Transverse colon (tissue), 4 donors: ENCODE measurements at regions not wholly inside any gene's neighbourhood (a gene's known extent, or its start where the extent isn't known, plus 50 kb on each side); places are given as distances from the start of the nearest gene placed in this dataset.
A peak's percentile ranks its signal among the peaks of the same experiment; 100 is the strongest.

ENCODE experiments used
- DNase-seq: peaks from one replicate; pipeline ENCODE4 v3.0.0-alpha.2; 2019
- H3K27ac ChIP-seq, 4 donors: fragments of 200-600 bp; sonication (generic); 2 replicates each; pipeline ENCODE4 v1.5.1; 2016 to 2018; ENCODE audit warnings: inconsistent platforms in 4 of 4
- H3K27me3 ChIP-seq: fragments of 200-600 bp; sonication (generic); 2 replicates; pipeline ENCODE4 v1.5.1; 2017; ENCODE audit warnings: inconsistent platforms
- H3K36me3 ChIP-seq, 4 donors: fragments of 200-600 bp; sonication (generic); 2 replicates each; pipeline ENCODE4 v1.5.1; 2017 to 2019; ENCODE audit warnings: inconsistent platforms in 4 of 4
- H3K4me1 ChIP-seq, 4 donors: fragments of 200-600 bp; sonication (generic); 2 replicates each; pipeline ENCODE4 v1.5.1; 2017 to 2020; ENCODE audit warnings: inconsistent platforms in 4 of 4
- H3K4me3 ChIP-seq, 4 donors: fragments of 200-600 bp; sonication (generic); 1 replicate in 1 of 4; 2 replicates in 3 of 4; pipeline versions ENCODE4 v1.5.1 to v1.6.1; 2017 to 2019; ENCODE audit warnings: inconsistent platforms in 4 of 4
- H3K9me3 ChIP-seq, 2 donors: fragments of 200-600 bp; sonication (generic); 2 replicates each; pipeline ENCODE4 v1.5.1; 2017 to 2019; ENCODE audit warnings: inconsistent platforms in 2 of 2
- EP300 ChIP-seq: sonication (generic); formaldehyde crosslinking; IDR thresholded peaks from one replicate; pipeline ENCODE4 v1.6.1; 2017; ENCODE audit warnings: antibody characterized with exemption, low read depth
- POLR2A ChIP-seq: fragments of 450-650 bp; IDR thresholded peaks from one replicate; pipeline ENCODE4 v1.6.1; 2016; ENCODE audit warnings: antibody characterized with exemption, mild to moderate bottlenecking, moderate library complexity
- POLR2AphosphoS5 ChIP-seq, 3 donors: sonication (generic); formaldehyde crosslinking; IDR thresholded peaks; one replicate each; pipeline ENCODE4 v1.6.1; 2016; ENCODE audit warnings: antibody characterized with exemption in 3 of 3
- whole genome bisulfite sequencing, 2 donors: methylation state at CpG; one replicate each; pipeline ENCODE4 v1.1.5; 2018; ENCODE audit warnings: low coverage in 1 of 2; 5-methylcytosine and 5-hydroxymethylcytosine counted together
- in situ Hi-C, 4 donors: fragments of 200-750 bp; cut with MboI; loops; one replicate each; pipeline versions ENCODE4 v1.15.0 to v1.15.1; 2017; ENCODE audit warnings: low sequenced_read_pairs in 3 of 4, low pct_ligation_motif_present in 1 of 4, low pct_unique_long_range_greater_than_20kb in 1 of 4
- intact Hi-C: fragments of 100-400 bp; cut with DNase I; formaldehyde crosslinking; loops from one replicate; pipeline ENCODE4 v1.15.1; 2023; ENCODE audit warnings: low total_unique reads
- TF ChIP-seq, protein P1 (sequence below), 5 experiments: fragments of 200-600 bp in 3 of 5; fragments of 450-650 bp in 2 of 5; sonication (generic) in 3 of 5; IDR thresholded peaks; 1 replicate in 2 of 5; 2 replicates in 3 of 5; pipeline ENCODE4 v1.5.1; 2016 to 2017; ENCODE audit warnings: antibody characterized with exemption in 5 of 5, inconsistent platforms in 3 of 5, mild to moderate bottlenecking in 2 of 5, moderate library complexity in 1 of 5

DNA sequence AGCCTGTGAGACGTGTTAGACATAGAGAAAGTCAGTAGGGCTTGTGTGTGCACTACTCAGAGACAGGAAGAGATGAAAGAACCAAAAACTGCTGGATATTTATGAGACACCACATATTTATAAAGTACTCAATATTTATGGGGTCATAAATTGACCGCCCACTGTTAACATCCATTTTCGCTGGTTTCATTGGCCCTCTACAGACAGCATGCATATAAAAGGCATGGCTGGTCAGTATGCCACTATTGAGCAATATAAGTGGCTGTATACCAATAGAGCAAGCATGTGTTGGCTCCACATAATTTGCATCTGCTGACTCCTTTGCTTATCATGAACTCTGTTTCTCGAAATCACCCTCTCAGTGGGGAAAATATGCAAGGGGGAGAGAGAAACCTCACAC is 110.3 kb upstream of the BTN3A2 start:
- in situ Hi-C loops = no loop called here
- H3K4me3 ChIP-seq = no peak overlapping the region
- TF ChIP-seq, protein P1, sequence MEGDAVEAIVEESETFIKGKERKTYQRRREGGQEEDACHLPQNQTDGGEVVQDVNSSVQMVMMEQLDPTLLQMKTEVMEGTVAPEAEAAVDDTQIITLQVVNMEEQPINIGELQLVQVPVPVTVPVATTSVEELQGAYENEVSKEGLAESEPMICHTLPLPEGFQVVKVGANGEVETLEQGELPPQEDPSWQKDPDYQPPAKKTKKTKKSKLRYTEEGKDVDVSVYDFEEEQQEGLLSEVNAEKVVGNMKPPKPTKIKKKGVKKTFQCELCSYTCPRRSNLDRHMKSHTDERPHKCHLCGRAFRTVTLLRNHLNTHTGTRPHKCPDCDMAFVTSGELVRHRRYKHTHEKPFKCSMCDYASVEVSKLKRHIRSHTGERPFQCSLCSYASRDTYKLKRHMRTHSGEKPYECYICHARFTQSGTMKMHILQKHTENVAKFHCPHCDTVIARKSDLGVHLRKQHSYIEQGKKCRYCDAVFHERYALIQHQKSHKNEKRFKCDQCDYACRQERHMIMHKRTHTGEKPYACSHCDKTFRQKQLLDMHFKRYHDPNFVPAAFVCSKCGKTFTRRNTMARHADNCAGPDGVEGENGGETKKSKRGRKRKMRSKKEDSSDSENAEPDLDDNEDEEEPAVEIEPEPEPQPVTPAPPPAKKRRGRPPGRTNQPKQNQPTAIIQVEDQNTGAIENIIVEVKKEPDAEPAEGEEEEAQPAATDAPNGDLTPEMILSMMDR (IDR thresholded peaks at IDR 0.05) = no peak
- no peak overlapping the region for H3K27ac ChIP-seq
- peaks cover 0 to 21% (median 5%) of the 10 kb centered on the region in 4 donors for H3K4me1 ChIP-seq
- no peaks in the 10 kb centered on the region for H3K36me3 ChIP-seq
- no peak for DNase-seq
- intact Hi-C loops = no loop called here
- H3K9me3 ChIP-seq = no peaks in the 10 kb centered on the region
- H3K27me3 ChIP-seq = peaks cover 31% of the 10 kb centered on the region
- 57 to 81% methylated on average over 1 to 4 of the region's 4 CpGs for WGBS, 2 donors

DNA sequence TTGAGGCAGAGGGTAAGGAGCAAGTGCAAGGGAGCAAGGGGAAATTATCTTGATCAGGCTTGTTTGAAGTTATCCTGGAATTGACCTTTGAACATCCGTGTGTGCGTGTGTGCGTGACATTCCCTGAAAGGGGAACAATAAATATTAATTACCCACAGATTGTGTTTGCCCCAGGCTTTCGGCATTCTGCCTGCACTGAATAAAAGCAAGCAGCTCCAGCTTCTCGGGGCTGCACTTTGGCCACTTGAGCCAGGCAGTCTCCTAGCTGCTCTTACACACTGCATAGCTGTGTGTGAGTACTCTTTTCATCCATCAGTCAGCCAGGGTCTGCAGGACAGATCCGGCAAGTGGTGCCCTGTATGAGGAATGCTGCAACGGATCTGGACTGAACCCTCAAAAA is 107.7 kb upstream of the BTN3A2 start:
- no peak overlapping the region for H3K4me3 ChIP-seq
- no peaks in the 10 kb centered on the region for H3K36me3 ChIP-seq
- WGBS, 2 donors = 43 to 53% methylated on average over 4 to 7 of the region's 7 CpGs
- H3K27ac ChIP-seq = peak overlapping the region in 1 of 4 donors; percentile 22
- intact Hi-C loops (no loop called here), in situ Hi-C loops (no loop called here)
- H3K9me3 ChIP-seq = no peaks in the 10 kb centered on the region
- peaks cover 9% of the 10 kb centered on the region for H3K27me3 ChIP-seq
- peaks cover 0 to 29% (median 11%) of the 10 kb centered on the region in 4 donors for H3K4me1 ChIP-seq
- TF ChIP-seq, protein P1 (IDR thresholded peaks at IDR 0.05) = no peak
- TF ChIP-seq EP300 (no peak), POLR2AphosphoS5 (IDR thresholded peaks at IDR 0.05) (no peak), POLR2A (no peak)
- no peak for DNase-seq

DNA sequence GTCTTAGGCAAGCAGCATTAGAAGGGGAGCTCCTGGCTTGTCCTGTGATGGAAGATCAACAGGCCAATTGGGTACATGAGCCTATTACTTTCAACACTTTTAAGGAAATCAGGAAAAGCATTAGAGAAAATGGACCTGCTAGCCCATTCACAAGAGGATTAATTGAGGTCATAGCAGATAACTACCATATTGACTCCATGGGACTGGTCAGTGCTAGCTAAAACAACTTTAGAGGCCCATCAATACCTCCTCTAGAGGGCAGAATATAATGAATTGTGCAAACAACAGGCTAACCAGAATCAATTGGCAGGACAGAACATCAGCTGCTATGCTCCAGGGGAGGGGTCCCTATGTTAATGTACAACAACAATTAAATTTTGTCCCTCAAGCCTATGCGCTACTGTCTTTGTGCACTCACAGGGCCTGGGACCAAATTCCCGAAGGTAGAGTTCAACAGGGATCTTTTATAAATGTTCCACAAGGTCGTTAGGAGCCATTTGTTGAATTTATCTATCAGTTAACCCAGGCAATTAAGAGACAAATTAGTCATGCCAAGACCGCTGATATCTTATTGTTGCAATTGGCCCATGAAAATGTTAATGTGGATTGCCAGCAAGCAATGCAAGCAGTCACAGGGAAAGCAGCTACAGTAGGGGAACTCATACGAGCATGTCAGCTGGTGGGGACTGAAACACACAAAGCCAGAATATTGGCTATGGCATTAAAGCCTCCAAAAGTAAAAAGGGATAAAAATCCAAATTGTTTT is 106.6 kb upstream of the BTN3A2 start:
- intact Hi-C loops = no loop called here
- no peak overlapping the region for H3K27ac ChIP-seq
- H3K27me3 ChIP-seq = peaks cover 3% of the 10 kb centered on the region
- H3K4me1 ChIP-seq = peaks cover 0 to 27% (median 8%) of the 10 kb centered on the region in 4 donors
- in situ Hi-C loops = no loop called here
- no peaks in the 10 kb centered on the region for H3K36me3 ChIP-seq
- no peak for TF ChIP-seq EP300
- TF ChIP-seq POLR2A = no peak
- TF ChIP-seq, protein P1 (IDR thresholded peaks at IDR 0.05) = no peak
- TF ChIP-seq POLR2AphosphoS5 (IDR thresholded peaks at IDR 0.05) = no peak
- WGBS, 2 donors = 83 to 93% methylated on average over 1 to 5 of the region's 5 CpGs
- H3K9me3 ChIP-seq = no peaks in the 10 kb centered on the region
- DNase-seq = no peak
- no peak overlapping the region for H3K4me3 ChIP-seq

DNA sequence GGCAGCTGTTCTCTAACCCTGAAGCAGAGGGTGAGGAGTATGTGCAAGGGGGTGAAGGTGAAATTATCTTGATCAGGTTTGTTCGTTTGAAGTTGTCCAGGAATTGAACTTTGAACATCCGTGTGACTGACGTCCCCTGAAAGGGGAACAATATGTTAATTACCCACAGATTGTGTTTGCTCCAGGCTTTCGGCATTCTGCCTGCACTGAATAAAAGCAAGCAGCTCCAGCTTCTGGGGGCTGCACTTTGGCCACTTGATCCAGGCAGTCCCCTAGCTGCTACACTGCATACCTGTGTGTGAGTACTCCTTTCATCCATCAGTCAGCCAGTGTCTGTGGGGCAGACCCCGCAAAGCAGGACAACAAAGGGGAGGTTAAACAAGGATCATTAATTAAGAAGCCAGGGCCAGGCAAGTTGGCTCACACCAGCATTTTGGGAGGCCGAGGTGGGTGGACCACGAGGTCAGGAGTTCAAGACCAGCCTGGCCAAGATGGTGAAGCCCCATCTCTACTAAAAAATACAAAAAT is 104.8 kb upstream of the BTN3A2 start:
- 44 to 54% methylated on average over 3 to 7 of the region's 7 CpGs for WGBS, 2 donors
- Histone ChIP-seq H3K4me1 (peaks cover 0 to 17% (median 6%) of the 10 kb centered on the region in 4 donors), H3K36me3 (no peaks in the 10 kb centered on the region), H3K27me3 (no peaks in the 10 kb centered on the region), H3K27ac (peak overlapping the region in 1 of 4 donors; percentile 58), H3K9me3 (no peaks in the 10 kb centered on the region), H3K4me3 (no peak overlapping the region)
- no peak for TF ChIP-seq EP300
- no peak for TF ChIP-seq POLR2AphosphoS5 (IDR thresholded peaks at IDR 0.05)
- TF ChIP-seq POLR2A = no peak
- TF ChIP-seq, protein P1 (IDR thresholded peaks at IDR 0.05) = no peak
- DNase-seq = no peak
- in situ Hi-C loops = no loop called here
- intact Hi-C loops = no loop called here
